Keratinocyte (primary cell): ENCODE measurements at regions not wholly inside any gene's neighbourhood (a gene's known extent, or its start where the extent isn't known, plus 50 kb on each side); places are given as distances from the start of the nearest gene placed in this dataset.
"Not testable (repeated sequence)": the region's sequence is repeated elsewhere in the genome, so short reads cannot be mapped to it uniquely, and the experiment has no call there.

Experiments used
- DNase-seq: peaks from one replicate; pipeline ENCODE4 v3.0.0-alpha.2; 2011; ENCODE audit warnings: low read depth, missing footprints, low spot score
- FAIRE-seq: peaks from 2 replicates; lab custom pipeline; 2011; peaks lifted over from hg19 to GRCh38; lab: Jason Lieb, UNC
- H2AFZ ChIP-seq: 2 replicates; pipeline ENCODE4 v1.6.0; 2012; ENCODE audit warnings: low read length, control low read depth, inconsistent platforms; ENCODE audit not compliant: control insufficient read depth
- H3K27ac ChIP-seq: 2 replicates; pipeline ENCODE4 v1.5.1; 2011; ENCODE audit warnings: low read length; ENCODE audit not compliant: control insufficient read depth, insufficient read depth
- H3K27me3 ChIP-seq: 3 replicates; pipeline ENCODE4 v1.6.0; 2011; ENCODE audit warnings: low read length; ENCODE audit not compliant: control insufficient read depth, insufficient read depth; ENCODE audit errors: extremely low read depth
- H3K36me3 ChIP-seq, 2 experiments: 2 replicates in 1 of 2; 3 replicates in 1 of 2; pipeline ENCODE4 v1.5.1; 2011; ENCODE audit warnings: low read length in 2 of 2, mild to moderate bottlenecking in 1 of 2; ENCODE audit not compliant: control insufficient read depth in 2 of 2, insufficient read depth in 2 of 2; ENCODE audit errors: extremely low read depth in 1 of 2
- H3K4me1 ChIP-seq: 3 replicates; pipeline ENCODE4 v1.5.1; 2011; ENCODE audit warnings: low read length; ENCODE audit not compliant: control insufficient read depth, insufficient read depth; ENCODE audit errors: extremely low read depth
- H3K4me2 ChIP-seq: 3 replicates; pipeline ENCODE4 v1.6.0; 2011; ENCODE audit warnings: low read depth, low read length; ENCODE audit not compliant: control insufficient read depth, insufficient read depth; ENCODE audit errors: extremely low read depth
- H3K4me3 ChIP-seq, 3 experiments: fragments of 200-600 bp in 1 of 3; sonication (generic) in 1 of 3; 2 replicates in 2 of 3; 3 replicates in 1 of 3; pipeline ENCODE4 v1.5.1; 2011 to 2016; ENCODE audit warnings: low read length in 3 of 3, mild to moderate bottlenecking in 3 of 3, control low read depth in 2 of 3, inconsistent platforms in 1 of 3, low read depth in 1 of 3, mixed read lengths in 1 of 3, mixed run types in 1 of 3, moderate library complexity in 1 of 3; ENCODE audit not compliant: control insufficient read depth in 2 of 3, insufficient read depth in 2 of 3; ENCODE audit errors: extremely low read depth in 1 of 3
- H3K79me2 ChIP-seq: 2 replicates; pipeline ENCODE4 v1.6.0; 2012; ENCODE audit warnings: low read length; ENCODE audit not compliant: control insufficient read depth, insufficient read depth
- H3K9ac ChIP-seq: 3 replicates; pipeline ENCODE4 v1.6.0; 2011; ENCODE audit warnings: low read length; ENCODE audit not compliant: control insufficient read depth, insufficient read depth; ENCODE audit errors: extremely low read depth
- H3K9me1 ChIP-seq: 3 replicates; pipeline ENCODE4 v1.6.0; 2011; ENCODE audit warnings: low read length; ENCODE audit not compliant: control insufficient read depth, insufficient read depth; ENCODE audit errors: extremely low read depth
- H3K9me3 ChIP-seq: 2 replicates; pipeline ENCODE4 v1.5.1; 2012; ENCODE audit warnings: low read depth, low read length; ENCODE audit not compliant: control insufficient read depth
- H4K20me1 ChIP-seq: 3 replicates; pipeline ENCODE4 v1.6.0; 2011; ENCODE audit warnings: low read length; ENCODE audit not compliant: control insufficient read depth, insufficient read depth; ENCODE audit errors: extremely low read depth
- EZH2 ChIP-seq: IDR thresholded peaks from one replicate; pipeline ENCODE4 v1.6.1; 2012; ENCODE audit warnings: inconsistent platforms, mild to moderate bottlenecking, low read length, moderate library complexity
- dilution Hi-C: fragments of 300-500 bp; cut with MboI; formaldehyde crosslinking; loops from one replicate; pipeline ENCODE4 v1.7.0; 2020; ENCODE audit warnings: low sequenced_read_pairs; ENCODE audit not compliant: extremely low pct_ligation_motif_present
- TF ChIP-seq, protein P1 (sequence below), 3 experiments: IDR thresholded peaks in 1 of 3; conservative IDR thresholded peaks in 1 of 3; optimal IDR thresholded peaks in 1 of 3; 2 replicates in 2 of 3; 3 replicates in 1 of 3; pipeline versions ENCODE3 to v1.5.1; 2011; ENCODE audit warnings: low read length in 3 of 3, mild to moderate bottlenecking in 3 of 3, moderate library complexity in 2 of 3, control low read depth in 1 of 3, inconsistent platforms in 1 of 3; ENCODE audit not compliant: insufficient read depth in 2 of 3; ENCODE audit errors: extremely low read depth in 1 of 3

DNA sequence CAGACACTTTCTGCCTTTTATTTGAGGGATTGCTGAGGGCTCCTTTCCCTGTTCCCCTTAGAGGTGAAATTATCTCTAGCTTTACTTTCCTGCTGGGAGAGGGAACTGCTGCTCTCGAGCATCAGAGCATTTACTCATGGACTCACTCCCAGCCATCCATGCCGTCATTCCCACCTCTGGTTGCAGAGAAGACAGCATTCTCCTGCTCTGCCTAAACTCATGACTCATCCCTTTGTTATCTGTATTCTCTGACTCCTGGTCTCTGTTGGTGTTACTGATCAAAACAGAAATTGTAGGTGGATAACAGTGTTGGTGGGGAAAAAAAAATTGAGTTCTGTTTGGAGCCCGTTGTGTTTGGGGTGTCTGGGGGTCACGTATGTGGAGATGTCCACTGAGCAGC, 159.3 kb downstream of the TTC8 start:
- dilution Hi-C loops: no loop called here
- FAIRE-seq: peak; percentile 97
- no peaks in the 10 kb centered on the region for H4K20me1 ChIP-seq

DNA sequence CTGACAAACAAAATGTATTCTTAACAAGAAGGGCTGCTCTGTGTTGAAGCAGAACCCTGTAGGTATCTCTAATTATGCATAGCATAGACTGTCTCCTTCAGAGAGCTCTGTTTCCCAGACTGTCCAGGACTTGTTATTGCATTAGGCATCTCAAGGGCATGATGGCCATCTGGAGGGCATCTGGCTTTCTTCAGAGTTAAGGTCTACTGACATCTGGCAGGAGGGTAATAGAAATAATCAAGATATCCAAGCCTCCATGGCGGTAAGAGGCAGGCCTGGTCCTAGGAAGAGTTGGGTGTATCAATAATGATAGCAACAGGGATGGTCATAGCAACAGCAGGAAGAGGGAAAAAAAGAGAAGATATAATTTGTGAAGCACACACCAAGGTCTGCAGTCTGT, 161.2 kb downstream of the TTC8 start:
- Histone ChIP-seq H3K4me1 (peaks cover 44% of the 10 kb centered on the region), H3K27me3 (no peaks in the 10 kb centered on the region), H2AFZ (no peak overlapping the region), H3K27ac (peak overlapping the region; percentile 85), H3K4me3 (no peak overlapping the region), H3K9ac (no peak overlapping the region), H4K20me1 (no peaks in the 10 kb centered on the region), H3K9me3 (peaks cover 12% of the 10 kb centered on the region), H3K9me1 (no peaks in the 10 kb centered on the region), H3K36me3 (no peaks in the 10 kb centered on the region), H3K4me2 (no peak overlapping the region), H3K79me2 (no peaks in the 10 kb centered on the region)
- no peak for TF ChIP-seq EZH2
- FAIRE-seq: no peak
- no peak for DNase-seq
- dilution Hi-C loops: no loop called here

More for the DNA sequence above, 159.3 kb downstream of the TTC8 start:
- Histone ChIP-seq H3K36me3 (no peaks in the 10 kb centered on the region), H3K27ac (peak overlapping the region; percentile 47), H3K9me1 (no peaks in the 10 kb centered on the region), H3K4me3 (no peak overlapping the region), H3K4me1 (peaks cover 44% of the 10 kb centered on the region), H3K9ac (no peak overlapping the region), H3K27me3 (no peaks in the 10 kb centered on the region), H3K79me2 (no peaks in the 10 kb centered on the region), H3K4me2 (peak overlapping the region; percentile 44), H2AFZ (no peak overlapping the region), H3K9me3 (peaks cover 12% of the 10 kb centered on the region)
- no peak for DNase-seq
- TF ChIP-seq EZH2: no peak
- TF ChIP-seq, protein P1, sequence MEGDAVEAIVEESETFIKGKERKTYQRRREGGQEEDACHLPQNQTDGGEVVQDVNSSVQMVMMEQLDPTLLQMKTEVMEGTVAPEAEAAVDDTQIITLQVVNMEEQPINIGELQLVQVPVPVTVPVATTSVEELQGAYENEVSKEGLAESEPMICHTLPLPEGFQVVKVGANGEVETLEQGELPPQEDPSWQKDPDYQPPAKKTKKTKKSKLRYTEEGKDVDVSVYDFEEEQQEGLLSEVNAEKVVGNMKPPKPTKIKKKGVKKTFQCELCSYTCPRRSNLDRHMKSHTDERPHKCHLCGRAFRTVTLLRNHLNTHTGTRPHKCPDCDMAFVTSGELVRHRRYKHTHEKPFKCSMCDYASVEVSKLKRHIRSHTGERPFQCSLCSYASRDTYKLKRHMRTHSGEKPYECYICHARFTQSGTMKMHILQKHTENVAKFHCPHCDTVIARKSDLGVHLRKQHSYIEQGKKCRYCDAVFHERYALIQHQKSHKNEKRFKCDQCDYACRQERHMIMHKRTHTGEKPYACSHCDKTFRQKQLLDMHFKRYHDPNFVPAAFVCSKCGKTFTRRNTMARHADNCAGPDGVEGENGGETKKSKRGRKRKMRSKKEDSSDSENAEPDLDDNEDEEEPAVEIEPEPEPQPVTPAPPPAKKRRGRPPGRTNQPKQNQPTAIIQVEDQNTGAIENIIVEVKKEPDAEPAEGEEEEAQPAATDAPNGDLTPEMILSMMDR (optimal IDR thresholded peaks at IDR 0.05 in 1 of 3, IDR thresholded peaks at IDR 0.05 in 1 of 3, conservative IDR thresholded peaks at IDR 0.05 in 1 of 3; ENCODE audit: extremely low read depth in 1 of 3, insufficient read depth in 2 of 3, low read length in 3 of 3): no peak

DNA sequence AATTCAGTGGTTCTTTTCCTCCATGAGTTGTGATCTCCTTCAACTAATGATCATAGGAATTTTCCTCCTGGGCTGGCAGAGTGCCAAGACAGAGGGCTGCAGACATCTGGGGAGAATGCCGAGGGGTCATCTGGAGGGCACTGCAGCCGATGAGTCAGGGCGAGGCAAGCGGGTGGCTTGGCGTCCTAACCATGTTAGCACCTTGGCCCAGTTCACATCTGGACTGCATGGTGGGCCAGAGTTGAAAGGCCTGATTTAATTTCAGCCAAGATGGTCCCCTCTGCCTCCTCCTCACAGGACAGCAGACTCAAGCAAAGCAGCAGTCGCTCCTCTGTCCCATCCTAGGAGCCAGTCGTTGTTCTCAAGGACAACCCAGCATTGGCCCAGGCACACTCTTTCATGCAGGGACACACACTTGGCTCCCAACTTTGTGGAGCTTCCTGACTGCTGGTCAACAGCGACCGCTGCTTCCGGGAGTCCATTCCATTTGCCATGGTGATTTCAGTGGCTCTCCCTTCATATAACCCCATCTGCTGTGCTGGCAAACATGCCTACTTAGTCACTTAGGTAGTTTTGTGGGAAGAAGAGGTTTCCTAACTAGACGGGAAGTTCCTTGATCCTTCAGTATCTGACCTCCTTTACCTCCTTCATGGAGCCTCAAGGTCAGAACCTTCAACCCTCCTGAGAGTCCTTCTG, 161.8 kb downstream of the TTC8 start:
- dilution Hi-C loops: no loop called here
- TF ChIP-seq EZH2: no peak
- H3K79me2 ChIP-seq: no peaks in the 10 kb centered on the region
- peak overlapping the region; percentile 85 for H3K27ac ChIP-seq
- no peak overlapping the region for H3K4me3 ChIP-seq
- no peaks in the 10 kb centered on the region for H3K36me3 ChIP-seq
- H3K4me2 ChIP-seq: no peak overlapping the region
- H3K9me3 ChIP-seq: peaks cover 12% of the 10 kb centered on the region
- H4K20me1 ChIP-seq: no peaks in the 10 kb centered on the region
- DNase-seq: no peak
- peaks cover 44% of the 10 kb centered on the region for H3K4me1 ChIP-seq
- FAIRE-seq: peak; percentile 32
- H3K9ac ChIP-seq: no peak overlapping the region
- H3K27me3 ChIP-seq: no peaks in the 10 kb centered on the region
- H3K9me1 ChIP-seq: no peaks in the 10 kb centered on the region
- no peak overlapping the region for H2AFZ ChIP-seq

DNA sequence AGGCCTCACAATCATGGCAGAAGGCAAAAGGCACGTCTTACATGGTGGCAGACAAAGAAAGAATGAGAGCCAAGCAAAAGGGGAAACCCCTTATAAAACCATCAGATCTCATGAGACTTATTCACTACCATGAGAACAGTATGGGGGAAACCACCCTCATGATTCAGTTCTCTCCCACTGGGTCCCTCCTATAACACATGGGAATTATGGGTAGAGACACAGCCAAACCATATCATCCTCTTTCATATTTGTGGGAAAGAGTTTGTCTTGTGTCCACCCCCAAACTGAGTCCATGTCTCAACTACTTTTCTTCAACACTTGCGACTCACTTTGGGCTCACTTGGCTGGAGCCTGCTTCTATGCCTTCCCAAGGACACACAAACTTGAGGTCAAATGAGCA, 162.5 kb downstream of the TTC8 start:
- H3K36me3 ChIP-seq, H2AFZ ChIP-seq, H3K9me1 ChIP-seq, H3K79me2 ChIP-seq, H3K27me3 ChIP-seq, H4K20me1 ChIP-seq, FAIRE-seq, dilution Hi-C loops, DNase-seq, H3K4me3 ChIP-seq: not testable (repeated sequence)
- H3K9ac ChIP-seq: peak overlapping the region; percentile 24
- peak overlapping the region; percentile 7 for H3K4me2 ChIP-seq
- peaks cover 44% of the 10 kb centered on the region for H3K4me1 ChIP-seq
- H3K27ac ChIP-seq: peak overlapping the region; percentile 85
- peaks cover 12% of the 10 kb centered on the region for H3K9me3 ChIP-seq
